Activated CD4-positive, alpha-beta T cell treated with anti-CD3 and anti-CD28 coated beads, Interleukin-2, amount 10 ng/mL, durations not matched to agents 24 days and 14 days (primary cell): ENCODE measurements at regions not wholly inside any gene's neighbourhood (a gene's known extent, or its start where the extent isn't known, plus 50 kb on each side); places are given as distances from the start of the nearest gene placed in this dataset.
A peak's percentile ranks its signal among the peaks of the same experiment; 100 is the strongest.
"Not testable (repeated sequence)": the region's sequence is repeated elsewhere in the genome, so short reads cannot be mapped to it uniquely, and the experiment has no call there.

Experiments
- DNase-seq: peaks from one replicate; pipeline ENCODE4 v3.0.0; 2022
- H3K27ac Mint-ChIP-seq: one replicate; pipeline ENCODE4 v1.8.0; 2022; ENCODE audit warnings: mild to moderate bottlenecking, mixed read lengths
- H3K27me3 Mint-ChIP-seq: one replicate; pipeline ENCODE4 v1.8.0; 2022; ENCODE audit warnings: mixed read lengths
- H3K36me3 Mint-ChIP-seq: one replicate; pipeline ENCODE4 v1.8.0; 2022; ENCODE audit warnings: low read depth, mild to moderate bottlenecking, mixed read lengths
- H3K4me1 Mint-ChIP-seq: one replicate; pipeline ENCODE4 v1.8.0; 2021; ENCODE audit warnings: mixed read lengths
- H3K4me3 Mint-ChIP-seq: one replicate; pipeline ENCODE4 v1.8.0; 2022; ENCODE audit warnings: mild to moderate bottlenecking, moderate library complexity, mixed read lengths
- H3K9me3 Mint-ChIP-seq: one replicate; pipeline ENCODE4 v1.8.0; 2021; ENCODE audit warnings: mixed read lengths
- intact Hi-C: fragments of 100-400 bp; cut with micrococcal nuclease; formaldehyde crosslinking; loops from one replicate; pipeline ENCODE4 v1.15.1; 2023

- H3K27me3 Mint-ChIP-seq, DNase-seq, H3K27ac Mint-ChIP-seq, H3K4me3 Mint-ChIP-seq, intact Hi-C loops, H3K36me3 Mint-ChIP-seq, H3K9me3 Mint-ChIP-seq, H3K4me1 Mint-ChIP-seq: not testable (repeated sequence)
Measured at GRCh38 chr21:9919446-9919845, 601.9 kb upstream of the TPTE start.

GRCh38 chr21:9943639-9944038 is 577.7 kb upstream of the TPTE start:
- not testable (repeated sequence) for H3K27me3 Mint-ChIP-seq, H3K4me1 Mint-ChIP-seq
- peaks cover 28% of the 10 kb centered on the region for H3K9me3 Mint-ChIP-seq

GRCh38 chr21:9946057-9946456 is 575.3 kb upstream of the TPTE start:
- H3K4me1 Mint-ChIP-seq, intact Hi-C loops, H3K27me3 Mint-ChIP-seq, H3K27ac Mint-ChIP-seq, DNase-seq, H3K4me3 Mint-ChIP-seq, H3K36me3 Mint-ChIP-seq: not testable (repeated sequence)
- H3K9me3 Mint-ChIP-seq = peaks cover 30% of the 10 kb centered on the region

More at GRCh38 chr21:9943639-9944038, 577.7 kb upstream of the TPTE start:
- H3K4me3 Mint-ChIP-seq, DNase-seq, H3K36me3 Mint-ChIP-seq, H3K27ac Mint-ChIP-seq, intact Hi-C loops: not testable (repeated sequence)

- H3K4me3 Mint-ChIP-seq, intact Hi-C loops, H3K4me1 Mint-ChIP-seq, H3K36me3 Mint-ChIP-seq, H3K27ac Mint-ChIP-seq, H3K27me3 Mint-ChIP-seq: not testable (repeated sequence)
- peaks cover 24% of the 10 kb centered on the region for H3K9me3 Mint-ChIP-seq
- DNase-seq = peak; percentile 55
Measured at GRCh38 chr21:9949510-9950289, 571.7 kb upstream of the TPTE start.

- H3K27me3 Mint-ChIP-seq, H3K4me1 Mint-ChIP-seq, intact Hi-C loops, H3K27ac Mint-ChIP-seq, H3K36me3 Mint-ChIP-seq, DNase-seq, H3K4me3 Mint-ChIP-seq: not testable (repeated sequence)
- peaks cover 22% of the 10 kb centered on the region for H3K9me3 Mint-ChIP-seq
Measured at GRCh38 chr21:9950363-9950762, 571.0 kb upstream of the TPTE start.

GRCh38 chr21:9958791-9959190 is 562.6 kb upstream of the TPTE start:
- H3K9me3 Mint-ChIP-seq, DNase-seq, H3K4me1 Mint-ChIP-seq, H3K36me3 Mint-ChIP-seq, H3K27ac Mint-ChIP-seq, H3K27me3 Mint-ChIP-seq, intact Hi-C loops, H3K4me3 Mint-ChIP-seq: not testable (repeated sequence)

GRCh38 chr21:9959220-9959964 is 562.0 kb upstream of the TPTE start:
- DNase-seq, H3K4me3 Mint-ChIP-seq, H3K27me3 Mint-ChIP-seq, H3K4me1 Mint-ChIP-seq, H3K9me3 Mint-ChIP-seq, H3K27ac Mint-ChIP-seq, intact Hi-C loops, H3K36me3 Mint-ChIP-seq: not testable (repeated sequence)

- H3K4me3 Mint-ChIP-seq, H3K4me1 Mint-ChIP-seq, DNase-seq, H3K27ac Mint-ChIP-seq, intact Hi-C loops, H3K36me3 Mint-ChIP-seq, H3K27me3 Mint-ChIP-seq: not testable (repeated sequence)
- peaks cover 14% of the 10 kb centered on the region for H3K9me3 Mint-ChIP-seq
Measured at GRCh38 chr21:9969399-9969798, 552.0 kb upstream of the TPTE start.

GRCh38 chr21:9972018-9972417 is 549.4 kb upstream of the TPTE start:
- H3K9me3 Mint-ChIP-seq, H3K27me3 Mint-ChIP-seq, H3K4me3 Mint-ChIP-seq, H3K36me3 Mint-ChIP-seq, DNase-seq, intact Hi-C loops, H3K27ac Mint-ChIP-seq, H3K4me1 Mint-ChIP-seq: not testable (repeated sequence)

GRCh38 chr21:9978371-9978770 is 543.0 kb upstream of the TPTE start:
- H3K4me1 Mint-ChIP-seq, H3K36me3 Mint-ChIP-seq, H3K4me3 Mint-ChIP-seq, intact Hi-C loops, H3K27ac Mint-ChIP-seq, DNase-seq, H3K27me3 Mint-ChIP-seq: not testable (repeated sequence)
- peaks cover 12% of the 10 kb centered on the region for H3K9me3 Mint-ChIP-seq

GRCh38 chr21:9997507-9997906 is 523.9 kb upstream of the TPTE start:
- H3K36me3 Mint-ChIP-seq, H3K27ac Mint-ChIP-seq, intact Hi-C loops, DNase-seq, H3K27me3 Mint-ChIP-seq, H3K4me1 Mint-ChIP-seq, H3K4me3 Mint-ChIP-seq: not testable (repeated sequence)
- peaks cover 11% of the 10 kb centered on the region for H3K9me3 Mint-ChIP-seq

- intact Hi-C loops, H3K27ac Mint-ChIP-seq, H3K4me1 Mint-ChIP-seq, H3K36me3 Mint-ChIP-seq, H3K27me3 Mint-ChIP-seq, H3K4me3 Mint-ChIP-seq, DNase-seq: not testable (repeated sequence)
- H3K9me3 Mint-ChIP-seq = peaks cover 13% of the 10 kb centered on the region
Measured at GRCh38 chr21:10002762-10003313, 518.5 kb upstream of the TPTE start.

GRCh38 chr21:10005791-10006190 is 515.6 kb upstream of the TPTE start:
- H3K4me1 Mint-ChIP-seq, intact Hi-C loops, DNase-seq, H3K4me3 Mint-ChIP-seq, H3K27ac Mint-ChIP-seq, H3K9me3 Mint-ChIP-seq, H3K27me3 Mint-ChIP-seq, H3K36me3 Mint-ChIP-seq: not testable (repeated sequence)

- H3K27me3 Mint-ChIP-seq, DNase-seq, H3K4me1 Mint-ChIP-seq, H3K27ac Mint-ChIP-seq, intact Hi-C loops, H3K36me3 Mint-ChIP-seq, H3K4me3 Mint-ChIP-seq: not testable (repeated sequence)
- peaks cover 11% of the 10 kb centered on the region for H3K9me3 Mint-ChIP-seq
Measured at GRCh38 chr21:10016991-10017390, 504.4 kb upstream of the TPTE start.
